ENCODE measurements at regions not wholly inside any gene's neighbourhood (a gene's known extent, or its start where the extent isn't known, plus 50 kb on each side); places are given as distances from the start of the nearest gene placed in this dataset.

- no peaks in the 10 kb centered on the region for H3K36me3 Mint-ChIP-seq
- no peak for DNase-seq (ENCODE audit: low spot score in 2 of 2)
- H3K4me3 Mint-ChIP-seq = no peak overlapping the region
- H3K27ac Mint-ChIP-seq = no peak overlapping the region
- H3K4me1 Mint-ChIP-seq = no peaks in the 10 kb centered on the region
- peaks cover 3% of the 10 kb centered on the region for H3K9me3 Mint-ChIP-seq
- no peak for ATAC-seq
These were observed 327.1 kb downstream of the EPHA4 start for GRCh38 chr2:221245045-221245444.

- no peak overlapping the region for H3K27ac Mint-ChIP-seq
- no peaks in the 10 kb centered on the region for H3K4me1 Mint-ChIP-seq
- no peak overlapping the region for H3K4me3 Mint-ChIP-seq
- peaks cover 3% of the 10 kb centered on the region for H3K9me3 Mint-ChIP-seq
- DNase-seq (ENCODE audit: low spot score in 2 of 2) (no peak), ATAC-seq (no peak)
- no peaks in the 10 kb centered on the region for H3K36me3 Mint-ChIP-seq
These were observed 326.3 kb downstream of the EPHA4 start for GRCh38 chr2:221245772-221246171.

- no peak for ATAC-seq
- H3K4me3 Mint-ChIP-seq = no peak overlapping the region
- H3K36me3 Mint-ChIP-seq = no peaks in the 10 kb centered on the region
- no peaks in the 10 kb centered on the region for H3K4me1 Mint-ChIP-seq
- H3K27ac Mint-ChIP-seq = no peak overlapping the region
- peaks cover 6% of the 10 kb centered on the region for H3K9me3 Mint-ChIP-seq
- DNase-seq (ENCODE audit: low spot score in 2 of 2) = no peak
These were observed 317.8 kb downstream of the EPHA4 start for GRCh38 chr2:221254299-221254698.

GRCh38 chr2:221255862-221256261 lies 316.2 kb downstream of the EPHA4 start:
- no peak overlapping the region for H3K27ac Mint-ChIP-seq
- DNase-seq (ENCODE audit: low spot score in 2 of 2) = no peak
- peaks cover 6% of the 10 kb centered on the region for H3K9me3 Mint-ChIP-seq
- H3K4me3 Mint-ChIP-seq = no peak overlapping the region
- no peaks in the 10 kb centered on the region for H3K4me1 Mint-ChIP-seq
- ATAC-seq = no peak
- H3K36me3 Mint-ChIP-seq = no peaks in the 10 kb centered on the region

DNA sequence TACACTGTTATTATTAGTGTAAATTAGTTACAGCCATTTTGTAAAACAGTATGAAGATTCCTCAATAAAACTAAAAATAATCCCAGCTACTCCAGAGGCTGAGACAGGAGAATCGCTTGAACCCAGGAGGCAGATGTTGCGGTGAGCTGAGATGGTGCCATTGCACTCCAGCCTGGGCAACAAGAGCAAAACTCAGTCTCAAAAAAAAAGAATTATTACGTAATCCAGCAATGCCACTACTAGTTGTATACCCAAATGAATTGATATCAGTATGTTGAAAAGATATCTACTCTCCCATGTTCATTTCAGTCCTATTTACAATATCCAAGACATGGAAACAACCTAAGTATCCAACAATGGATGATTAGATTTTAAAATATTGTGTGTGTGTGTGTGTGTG lies 313.6 kb downstream of the EPHA4 start:
- H3K9me3 Mint-ChIP-seq = peaks cover 6% of the 10 kb centered on the region
- ATAC-seq (no peak), DNase-seq (ENCODE audit: low spot score in 2 of 2) (no peak)
- H3K4me3 Mint-ChIP-seq = no peak overlapping the region
- H3K36me3 Mint-ChIP-seq = no peaks in the 10 kb centered on the region
- no peak overlapping the region for H3K27ac Mint-ChIP-seq
- H3K4me1 Mint-ChIP-seq = no peaks in the 10 kb centered on the region

GRCh38 chr2:221262651-221263050 lies 309.5 kb downstream of the EPHA4 start:
- ATAC-seq (no peak), DNase-seq (ENCODE audit: low spot score in 2 of 2) (no peak)
- Mint-ChIP-seq H3K4me3 (no peak overlapping the region), H3K9me3 (no peaks in the 10 kb centered on the region), H3K36me3 (no peaks in the 10 kb centered on the region), H3K27ac (no peak overlapping the region), H3K4me1 (no peaks in the 10 kb centered on the region)

- DNase-seq (ENCODE audit: low spot score in 2 of 2) = no peak
- Mint-ChIP-seq H3K9me3 (no peaks in the 10 kb centered on the region), H3K27ac (no peak overlapping the region), H3K36me3 (no peaks in the 10 kb centered on the region), H3K4me1 (no peaks in the 10 kb centered on the region), H3K4me3 (no peak overlapping the region)
- ATAC-seq = no peak
These were observed 308.5 kb downstream of the EPHA4 start for GRCh38 chr2:221263573-221263972.

DNA sequence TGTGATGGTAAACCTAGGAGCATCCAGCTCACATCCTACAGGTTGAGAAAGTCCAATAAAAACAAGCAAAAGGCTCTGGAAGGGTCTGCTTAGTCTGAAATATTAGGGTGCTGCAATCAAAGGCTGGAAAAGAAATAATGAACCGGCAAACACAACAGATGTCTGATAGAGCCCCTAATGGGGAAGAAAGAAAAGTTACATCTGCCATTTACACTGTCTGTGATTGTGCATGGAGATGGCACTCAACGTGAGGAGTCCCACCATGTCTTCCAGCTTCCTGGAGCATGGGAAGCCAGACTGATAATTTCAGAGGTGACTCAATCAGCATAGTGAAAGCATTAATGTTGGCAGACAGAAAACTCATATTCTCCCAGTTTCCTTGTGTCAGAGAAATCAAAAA lies 307.8 kb downstream of the EPHA4 start:
- DNase-seq (ENCODE audit: low spot score in 2 of 2) = no peak
- H3K4me3 Mint-ChIP-seq = no peak overlapping the region
- H3K4me1 Mint-ChIP-seq = no peaks in the 10 kb centered on the region
- no peak overlapping the region for H3K27ac Mint-ChIP-seq
- no peaks in the 10 kb centered on the region for H3K36me3 Mint-ChIP-seq
- no peaks in the 10 kb centered on the region for H3K9me3 Mint-ChIP-seq
- no peak for ATAC-seq

DNA sequence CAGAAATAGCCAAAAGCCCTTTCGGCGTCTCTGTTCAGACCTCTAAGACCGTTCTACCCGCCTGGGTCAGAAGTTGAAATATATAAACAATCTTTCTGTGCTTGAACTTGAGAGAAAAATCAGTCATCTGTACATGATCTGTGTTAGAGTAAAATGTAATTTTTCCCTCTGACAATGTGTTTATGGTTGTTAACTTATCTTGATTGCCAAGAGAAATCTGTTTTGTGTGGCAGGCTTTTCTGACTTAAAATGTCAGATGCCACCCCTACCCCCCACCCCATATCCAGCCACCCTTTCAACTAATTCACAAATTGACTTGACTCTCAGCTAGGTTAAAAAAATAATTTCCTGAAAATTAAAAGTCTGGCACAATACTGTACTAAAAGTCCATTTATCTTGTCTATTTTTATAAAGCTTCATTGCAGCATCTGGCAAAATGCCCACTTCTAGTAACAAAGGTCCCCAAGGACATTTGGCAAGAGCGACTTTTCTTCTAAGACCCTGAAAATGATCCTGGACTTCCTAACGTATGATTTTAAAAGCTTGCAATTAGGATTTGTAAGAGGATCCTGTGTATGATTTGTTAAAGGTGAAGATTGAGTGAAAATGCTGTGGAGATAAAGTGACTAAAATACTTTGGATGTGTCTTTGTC lies 304.2 kb downstream of the EPHA4 start:
- Mint-ChIP-seq H3K36me3 (no peaks in the 10 kb centered on the region), H3K9me3 (no peaks in the 10 kb centered on the region), H3K4me3 (no peak overlapping the region), H3K4me1 (no peaks in the 10 kb centered on the region), H3K27ac (no peak overlapping the region)
- DNase-seq (ENCODE audit: low spot score in 2 of 2) (no peak), ATAC-seq (no peak)

DNA sequence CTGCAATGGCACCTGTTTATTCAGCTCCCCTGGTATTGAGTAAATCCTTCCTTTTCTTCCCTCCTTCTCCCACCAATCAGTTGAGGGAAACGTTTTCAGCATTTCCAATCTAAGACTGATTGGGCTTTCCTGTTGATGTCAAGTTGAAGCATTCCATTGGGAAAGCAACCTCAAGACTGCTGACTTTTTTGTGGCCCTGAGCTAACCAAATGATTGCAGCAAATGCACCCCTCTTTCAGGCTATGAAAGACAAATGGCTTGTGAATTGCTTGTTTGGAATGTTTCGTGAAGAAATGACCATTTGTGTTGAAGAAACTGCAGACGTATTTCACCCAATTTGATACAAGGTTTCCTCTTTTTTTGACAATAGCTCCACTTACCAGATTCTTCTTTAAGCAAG lies 303.5 kb downstream of the EPHA4 start:
- ATAC-seq = no peak
- H3K27ac Mint-ChIP-seq = no peak overlapping the region
- no peaks in the 10 kb centered on the region for H3K36me3 Mint-ChIP-seq
- no peak overlapping the region for H3K4me3 Mint-ChIP-seq
- DNase-seq (ENCODE audit: low spot score in 2 of 2) = no peak
- H3K4me1 Mint-ChIP-seq = no peaks in the 10 kb centered on the region
- no peaks in the 10 kb centered on the region for H3K9me3 Mint-ChIP-seq

DNA sequence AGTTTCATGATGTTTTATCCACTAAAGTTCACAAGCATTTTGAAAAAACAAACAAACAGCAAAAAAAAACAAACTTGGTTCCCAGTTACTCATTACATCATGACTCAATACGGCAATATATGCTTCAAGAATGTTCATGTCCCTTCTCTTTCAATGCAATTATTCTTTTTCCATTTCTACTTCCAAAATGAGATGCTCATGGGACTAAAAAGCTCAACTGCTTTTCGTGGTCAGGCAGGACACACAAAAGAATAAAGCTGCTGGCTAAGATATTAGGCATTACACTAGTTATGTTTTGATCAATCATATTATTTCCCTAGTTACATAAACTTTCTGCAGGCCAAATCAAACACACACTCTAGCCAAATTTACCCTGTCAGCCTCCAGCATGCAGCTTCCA lies 301.3 kb downstream of the EPHA4 start:
- no peaks in the 10 kb centered on the region for H3K36me3 Mint-ChIP-seq

GRCh38 chr2:221272729-221273128 lies 299.4 kb downstream of the EPHA4 start:
- no peaks in the 10 kb centered on the region for H3K4me1 Mint-ChIP-seq
- no peak for DNase-seq (ENCODE audit: low spot score in 2 of 2)
- no peaks in the 10 kb centered on the region for H3K36me3 Mint-ChIP-seq
- H3K9me3 Mint-ChIP-seq = no peaks in the 10 kb centered on the region
- no peak for ATAC-seq
- no peak overlapping the region for H3K27ac Mint-ChIP-seq
- no peak overlapping the region for H3K4me3 Mint-ChIP-seq

More for the DNA sequence above, 301.3 kb downstream of the EPHA4 start:
- no peak for DNase-seq (ENCODE audit: low spot score in 2 of 2)
- Mint-ChIP-seq H3K4me1 (no peaks in the 10 kb centered on the region), H3K4me3 (no peak overlapping the region), H3K9me3 (no peaks in the 10 kb centered on the region), H3K27ac (no peak overlapping the region)
- ATAC-seq = no peak

GRCh38 chr2:221276033-221276432 lies 296.1 kb downstream of the EPHA4 start:
- Mint-ChIP-seq H3K4me1 (no peaks in the 10 kb centered on the region), H3K27ac (no peak overlapping the region), H3K4me3 (no peak overlapping the region), H3K9me3 (no peaks in the 10 kb centered on the region), H3K36me3 (no peaks in the 10 kb centered on the region)
- DNase-seq (ENCODE audit: low spot score in 2 of 2) (no peak), ATAC-seq (no peak)

DNA sequence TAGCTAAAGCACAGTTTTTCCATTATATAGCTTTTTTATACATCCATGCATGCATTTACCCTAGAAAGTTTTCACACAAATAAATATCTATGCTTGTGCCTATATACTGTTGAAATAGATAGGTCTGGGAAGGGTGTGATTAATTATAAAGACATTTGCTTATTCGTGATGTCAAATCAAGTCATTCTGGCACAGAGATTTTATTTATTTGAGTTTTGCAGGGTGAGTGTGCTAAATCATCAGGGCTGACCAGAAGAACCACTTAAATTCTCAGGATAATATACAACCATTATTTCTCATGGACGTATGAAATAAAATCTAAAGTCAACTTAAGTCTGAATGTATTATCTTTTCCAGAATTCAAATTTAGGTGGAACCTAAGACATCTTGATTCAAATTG lies 295.5 kb downstream of the EPHA4 start:
- Mint-ChIP-seq H3K9me3 (no peaks in the 10 kb centered on the region), H3K4me1 (no peaks in the 10 kb centered on the region), H3K36me3 (no peaks in the 10 kb centered on the region), H3K27ac (no peak overlapping the region), H3K4me3 (no peak overlapping the region)
- DNase-seq (ENCODE audit: low spot score in 2 of 2) (no peak), ATAC-seq (no peak)

DNA sequence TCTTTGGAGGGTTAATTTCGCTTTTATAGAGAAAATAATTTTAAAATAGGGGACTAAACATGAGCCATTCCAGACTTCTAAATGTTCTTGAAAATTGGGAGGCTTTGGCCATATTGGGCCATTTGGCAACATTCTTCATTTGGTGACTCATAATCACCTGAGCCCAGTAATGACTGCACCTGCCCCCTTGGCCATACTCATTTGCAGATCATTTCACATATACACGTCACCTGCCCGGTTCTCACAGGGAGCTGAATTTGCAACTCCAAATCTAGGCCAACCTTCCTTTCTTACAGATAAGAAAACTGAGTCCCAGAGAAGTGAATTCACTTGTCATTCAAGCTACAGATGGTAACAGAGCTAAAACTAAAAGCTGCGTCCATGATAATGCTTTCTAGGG lies 289.7 kb downstream of the EPHA4 start:
- Mint-ChIP-seq H3K4me1 (no peaks in the 10 kb centered on the region), H3K27ac (no peak overlapping the region), H3K36me3 (no peaks in the 10 kb centered on the region), H3K4me3 (no peak overlapping the region), H3K9me3 (no peaks in the 10 kb centered on the region)
- ATAC-seq (no peak), DNase-seq (ENCODE audit: low spot score in 2 of 2) (no peak)

GRCh38 chr2:221283896-221284545 lies 288.1 kb downstream of the EPHA4 start:
- Mint-ChIP-seq H3K36me3 (no peaks in the 10 kb centered on the region), H3K4me3 (no peak overlapping the region)
- no peak for DNase-seq (ENCODE audit: low spot score in 2 of 2)

More at GRCh38 chr2:221283896-221284545, 288.1 kb downstream of the EPHA4 start:
- Mint-ChIP-seq H3K9me3 (no peaks in the 10 kb centered on the region), H3K4me1 (no peaks in the 10 kb centered on the region), H3K27ac (no peak overlapping the region)
- ATAC-seq = no peak

Data from stimulated activated effector memory CD8-positive, alpha-beta T cell treated with anti-CD3 and anti-CD28 coated beads, Interleukin-12 subunit alpha, Interleukin-12 subunit beta, amount 100 ng/mL, for 72 hours (primary cell).